ENCODE measurements at regions not wholly inside any gene's neighbourhood (a gene's known extent, or its start where the extent isn't known, plus 50 kb on each side); places are given as distances from the start of the nearest gene placed in this dataset.

- DNase-seq (ENCODE audit: low read depth in 2 of 2), result no peak
Observed at GRCh38 chr1:57925226-57925625, 501.4 kb upstream of the DAB1 start.

GRCh38 chr1:57922130-57922529 lies 498.3 kb upstream of the DAB1 start:
- DNase-seq (ENCODE audit: low read depth in 2 of 2), result no peak

- no peak for DNase-seq (ENCODE audit: low read depth in 2 of 2)
Observed at GRCh38 chr1:57916041-57916440, 492.2 kb upstream of the DAB1 start.

- no peak for DNase-seq (ENCODE audit: low read depth in 2 of 2)
Observed at GRCh38 chr1:57911427-57911826, 487.6 kb upstream of the DAB1 start.

GRCh38 chr1:57910782-57911181 lies 486.9 kb upstream of the DAB1 start:
- DNase-seq (ENCODE audit: low read depth in 2 of 2), result no peak

- DNase-seq (ENCODE audit: low read depth in 2 of 2), result no peak
Observed at GRCh38 chr1:57910305-57910704, 486.4 kb upstream of the DAB1 start.

GRCh38 chr1:57908147-57908890 lies 484.5 kb upstream of the DAB1 start:
- no peak for DNase-seq (ENCODE audit: low read depth in 2 of 2)

GRCh38 chr1:57901208-57901919 lies 477.5 kb upstream of the DAB1 start:
- DNase-seq (ENCODE audit: low read depth in 2 of 2), result no peak

GRCh38 chr1:57898531-57898930 lies 474.7 kb upstream of the DAB1 start:
- DNase-seq (ENCODE audit: low read depth in 2 of 2), result no peak

- no peak for DNase-seq (ENCODE audit: low read depth in 2 of 2)
Observed at GRCh38 chr1:57897581-57897980, 473.7 kb upstream of the DAB1 start.

GRCh38 chr1:57894315-57894714 lies 470.5 kb upstream of the DAB1 start:
- no peak for DNase-seq (ENCODE audit: low read depth in 2 of 2)

- DNase-seq (ENCODE audit: low read depth in 2 of 2), result no peak
Observed at GRCh38 chr1:57889676-57890320, 465.9 kb upstream of the DAB1 start.

GRCh38 chr1:57887964-57888491 lies 464.2 kb upstream of the DAB1 start:
- DNase-seq (ENCODE audit: low read depth in 2 of 2), result no peak

GRCh38 chr1:57886376-57886775 lies 462.5 kb upstream of the DAB1 start:
- no peak for DNase-seq (ENCODE audit: low read depth in 2 of 2)

- no peak for DNase-seq (ENCODE audit: low read depth in 2 of 2)
Observed at GRCh38 chr1:57883642-57883995, 459.8 kb upstream of the DAB1 start.

- no peak for DNase-seq (ENCODE audit: low read depth in 2 of 2)
Observed at GRCh38 chr1:57882934-57883641, 459.2 kb upstream of the DAB1 start.

- no peak for DNase-seq (ENCODE audit: low read depth in 2 of 2)
Observed at GRCh38 chr1:57882072-57882471, 458.2 kb upstream of the DAB1 start.

- DNase-seq (ENCODE audit: low read depth in 2 of 2), result no peak
Observed at GRCh38 chr1:57881639-57882038, 457.8 kb upstream of the DAB1 start.

- no peak for DNase-seq (ENCODE audit: low read depth in 2 of 2)
Observed at GRCh38 chr1:57879700-57880099, 455.8 kb upstream of the DAB1 start.

GRCh38 chr1:57874418-57874877 lies 450.6 kb upstream of the DAB1 start:
- no peak for DNase-seq (ENCODE audit: low read depth in 2 of 2)

GRCh38 chr1:57872913-57873312 lies 449.1 kb upstream of the DAB1 start:
- no peak for DNase-seq (ENCODE audit: low read depth in 2 of 2)

- no peak for DNase-seq (ENCODE audit: low read depth in 2 of 2)
Observed at GRCh38 chr1:57868908-57869307, 445.0 kb upstream of the DAB1 start.

Data from stimulated activated CD4-positive, alpha-beta T cell treated with anti-CD3 and anti-CD28 coated beads, Interleukin-1b, Interleukin-23, amount 100 ng/mL, for 1 hour (primary cell).